ENCODE measurements at regions not wholly inside any gene's neighbourhood (a gene's known extent, or its start where the extent isn't known, plus 50 kb on each side); places are given as distances from the start of the nearest gene placed in this dataset.

- TF ChIP-seq, protein P1, sequence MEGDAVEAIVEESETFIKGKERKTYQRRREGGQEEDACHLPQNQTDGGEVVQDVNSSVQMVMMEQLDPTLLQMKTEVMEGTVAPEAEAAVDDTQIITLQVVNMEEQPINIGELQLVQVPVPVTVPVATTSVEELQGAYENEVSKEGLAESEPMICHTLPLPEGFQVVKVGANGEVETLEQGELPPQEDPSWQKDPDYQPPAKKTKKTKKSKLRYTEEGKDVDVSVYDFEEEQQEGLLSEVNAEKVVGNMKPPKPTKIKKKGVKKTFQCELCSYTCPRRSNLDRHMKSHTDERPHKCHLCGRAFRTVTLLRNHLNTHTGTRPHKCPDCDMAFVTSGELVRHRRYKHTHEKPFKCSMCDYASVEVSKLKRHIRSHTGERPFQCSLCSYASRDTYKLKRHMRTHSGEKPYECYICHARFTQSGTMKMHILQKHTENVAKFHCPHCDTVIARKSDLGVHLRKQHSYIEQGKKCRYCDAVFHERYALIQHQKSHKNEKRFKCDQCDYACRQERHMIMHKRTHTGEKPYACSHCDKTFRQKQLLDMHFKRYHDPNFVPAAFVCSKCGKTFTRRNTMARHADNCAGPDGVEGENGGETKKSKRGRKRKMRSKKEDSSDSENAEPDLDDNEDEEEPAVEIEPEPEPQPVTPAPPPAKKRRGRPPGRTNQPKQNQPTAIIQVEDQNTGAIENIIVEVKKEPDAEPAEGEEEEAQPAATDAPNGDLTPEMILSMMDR (IDR thresholded peaks at IDR 0.05) = no peak
- TF ChIP-seq POLR2AphosphoS5 (IDR thresholded peaks at IDR 0.05) = no peak
- TF ChIP-seq POLR2A (IDR thresholded peaks at IDR 0.05) = no peak
These were observed 180.8 kb upstream of the RFC3 start for GRCh38 chr13:33636955-33637670.
